ENCODE measurements at regions not wholly inside any gene's neighbourhood (a gene's known extent, or its start where the extent isn't known, plus 50 kb on each side); places are given as distances from the start of the nearest gene placed in this dataset.

DNA sequence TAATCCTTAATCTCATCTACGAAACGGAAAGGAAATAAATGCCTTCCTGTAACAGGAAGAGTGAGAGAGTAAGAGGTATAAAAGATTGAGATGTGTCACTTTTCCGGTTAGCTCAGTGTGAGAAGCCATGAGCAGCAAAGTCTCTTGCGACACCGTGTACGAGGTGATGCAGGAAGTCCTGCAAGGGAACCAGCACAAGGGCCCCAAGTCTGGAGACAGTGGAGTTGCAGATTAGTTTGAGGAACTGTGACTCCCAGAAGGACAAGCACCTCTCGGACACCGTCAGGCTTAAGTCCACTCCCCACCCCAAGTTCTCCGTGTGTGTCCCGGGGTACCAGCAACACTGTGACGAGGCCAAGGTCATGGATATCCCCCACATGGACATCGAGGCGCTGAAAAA, 592.3 kb upstream of the ADGRL2 start:
- no peaks in the 10 kb centered on the region for H3K36me3 ChIP-seq
- TF ChIP-seq, protein P1, sequence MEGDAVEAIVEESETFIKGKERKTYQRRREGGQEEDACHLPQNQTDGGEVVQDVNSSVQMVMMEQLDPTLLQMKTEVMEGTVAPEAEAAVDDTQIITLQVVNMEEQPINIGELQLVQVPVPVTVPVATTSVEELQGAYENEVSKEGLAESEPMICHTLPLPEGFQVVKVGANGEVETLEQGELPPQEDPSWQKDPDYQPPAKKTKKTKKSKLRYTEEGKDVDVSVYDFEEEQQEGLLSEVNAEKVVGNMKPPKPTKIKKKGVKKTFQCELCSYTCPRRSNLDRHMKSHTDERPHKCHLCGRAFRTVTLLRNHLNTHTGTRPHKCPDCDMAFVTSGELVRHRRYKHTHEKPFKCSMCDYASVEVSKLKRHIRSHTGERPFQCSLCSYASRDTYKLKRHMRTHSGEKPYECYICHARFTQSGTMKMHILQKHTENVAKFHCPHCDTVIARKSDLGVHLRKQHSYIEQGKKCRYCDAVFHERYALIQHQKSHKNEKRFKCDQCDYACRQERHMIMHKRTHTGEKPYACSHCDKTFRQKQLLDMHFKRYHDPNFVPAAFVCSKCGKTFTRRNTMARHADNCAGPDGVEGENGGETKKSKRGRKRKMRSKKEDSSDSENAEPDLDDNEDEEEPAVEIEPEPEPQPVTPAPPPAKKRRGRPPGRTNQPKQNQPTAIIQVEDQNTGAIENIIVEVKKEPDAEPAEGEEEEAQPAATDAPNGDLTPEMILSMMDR (IDR thresholded peaks at IDR 0.05) = no peak
- no peaks in the 10 kb centered on the region for H3K27me3 ChIP-seq
- intact Hi-C loops (cut with DNase I; ENCODE audit: low total_unique reads) = no loop called here
- H3K4me1 ChIP-seq = no peaks in the 10 kb centered on the region
- H3K9me3 ChIP-seq = no peaks in the 10 kb centered on the region
- H3K27ac ChIP-seq = no peak overlapping the region
- no peak for DNase-seq
- no peak overlapping the region for H3K4me3 ChIP-seq

DNA sequence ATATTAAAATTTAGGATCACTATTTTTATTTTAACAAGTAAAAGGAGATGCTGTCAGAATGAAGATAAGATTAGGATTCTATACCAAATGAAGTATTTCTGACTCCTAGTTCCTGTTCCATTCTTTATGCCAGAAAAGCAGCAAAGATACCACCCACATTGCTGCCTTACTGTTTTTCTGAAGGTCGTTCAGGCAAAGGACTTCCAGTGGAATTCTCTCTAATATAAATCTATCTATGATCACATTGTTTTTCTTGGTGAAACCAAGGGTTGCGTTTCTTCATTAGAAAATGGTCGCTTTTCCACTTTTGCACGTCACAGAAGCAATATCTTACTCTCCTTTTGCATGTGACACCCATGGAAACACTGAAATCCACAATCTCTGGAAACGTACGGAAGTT, 594.8 kb upstream of the ADGRL2 start:
- no peak overlapping the region for H3K27ac ChIP-seq
- intact Hi-C loops (cut with DNase I; ENCODE audit: low total_unique reads) = no loop called here
- H3K36me3 ChIP-seq = no peaks in the 10 kb centered on the region
- no peak overlapping the region for H3K4me3 ChIP-seq
- TF ChIP-seq, protein P1 (IDR thresholded peaks at IDR 0.05) = no peak
- no peaks in the 10 kb centered on the region for H3K4me1 ChIP-seq
- DNase-seq = no peak
- no peaks in the 10 kb centered on the region for H3K27me3 ChIP-seq
- no peaks in the 10 kb centered on the region for H3K9me3 ChIP-seq

GRCh38 chr1:81201779-81202178, 599.0 kb upstream of the ADGRL2 start:
- Histone ChIP-seq H3K4me3 (no peak overlapping the region), H3K27me3 (no peaks in the 10 kb centered on the region), H3K27ac (no peak overlapping the region), H3K4me1 (no peaks in the 10 kb centered on the region), H3K36me3 (no peaks in the 10 kb centered on the region), H3K9me3 (no peaks in the 10 kb centered on the region)
- intact Hi-C loops (cut with DNase I; ENCODE audit: low total_unique reads) = no loop called here
- TF ChIP-seq, protein P1 (IDR thresholded peaks at IDR 0.05) = no peak
- DNase-seq = no peak

- DNase-seq = no peak
- Histone ChIP-seq H3K27ac (no peak overlapping the region), H3K4me3 (no peak overlapping the region), H3K27me3 (no peaks in the 10 kb centered on the region), H3K4me1 (no peaks in the 10 kb centered on the region), H3K9me3 (peaks cover 0 to 4% (median 0%) of the 10 kb centered on the region in 3 donors), H3K36me3 (no peaks in the 10 kb centered on the region)
- TF ChIP-seq, protein P1 (IDR thresholded peaks at IDR 0.05) = no peak
- intact Hi-C loops (cut with DNase I; ENCODE audit: low total_unique reads) = no loop called here
Observed at GRCh38 chr1:81197591-81197990, 603.1 kb upstream of the ADGRL2 start.

DNA sequence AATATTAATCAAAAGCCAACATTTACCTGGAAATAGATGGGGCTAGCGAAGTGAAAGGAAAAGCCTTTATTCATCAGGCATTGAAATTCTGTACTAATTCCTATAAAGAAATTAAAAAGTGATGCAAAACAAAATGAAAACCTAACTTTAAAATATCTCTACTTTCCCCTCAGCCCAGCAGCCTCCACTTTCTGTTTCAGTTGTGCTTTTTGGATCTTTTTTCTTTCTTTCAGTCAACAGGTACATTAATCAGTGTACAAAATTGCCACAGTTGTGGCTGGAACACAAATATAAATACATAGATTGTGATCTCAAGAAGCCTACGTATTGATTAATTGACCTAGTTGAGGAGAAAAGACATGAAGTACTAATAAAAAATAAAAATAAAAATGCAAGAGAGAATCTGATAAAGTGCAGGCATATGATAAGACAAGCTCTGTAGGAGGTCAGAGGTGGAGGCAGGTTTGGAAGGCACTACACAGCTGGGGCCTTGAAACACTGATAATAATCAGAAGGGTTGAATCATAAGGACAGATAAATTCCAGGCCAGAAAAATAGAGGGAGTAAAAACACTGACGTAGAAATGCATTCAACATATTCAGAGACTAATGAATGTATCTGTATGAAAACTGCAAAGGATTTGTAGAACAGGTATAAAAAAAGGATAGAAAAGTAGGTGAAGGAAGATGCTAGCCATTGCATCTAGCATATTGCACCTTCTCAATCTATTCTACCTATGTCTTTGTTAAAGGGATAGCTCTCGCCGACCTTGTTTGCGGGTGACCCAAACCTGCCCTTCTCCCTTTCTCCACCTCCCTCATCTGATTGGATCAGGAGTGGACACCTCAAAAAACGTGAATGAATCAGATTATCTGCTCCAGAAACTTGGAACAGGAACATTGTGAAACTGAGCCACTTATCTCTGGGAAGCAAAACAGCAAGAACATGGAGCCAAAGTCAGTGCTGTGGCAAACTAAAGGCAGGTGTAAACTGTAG, 607.8 kb upstream of the ADGRL2 start:
- no peak overlapping the region for H3K27ac ChIP-seq
- no peaks in the 10 kb centered on the region for H3K36me3 ChIP-seq
- TF ChIP-seq, protein P1 (IDR thresholded peaks at IDR 0.05) = no peak
- H3K27me3 ChIP-seq = no peaks in the 10 kb centered on the region
- DNase-seq = no peak
- no peak overlapping the region for H3K4me3 ChIP-seq
- intact Hi-C loops (cut with DNase I; ENCODE audit: low total_unique reads) = no loop called here
- no peaks in the 10 kb centered on the region for H3K4me1 ChIP-seq
- peaks cover 0 to 4% (median 0%) of the 10 kb centered on the region in 3 donors for H3K9me3 ChIP-seq

Measured in tibial artery (tissue), 4 donors.